HAP-1 (cell line): ENCODE measurements at regions not wholly inside any gene's neighbourhood (a gene's known extent, or its start where the extent isn't known, plus 50 kb on each side); places are given as distances from the start of the nearest gene placed in this dataset.

ENCODE experiments used
- DNase-seq, 2 experiments: peaks; one replicate each; pipeline ENCODE4 v3.0.0-alpha.2; 2016 to 2020; ENCODE audit warnings: low spot score in 2 of 2
- H3K27me3 ChIP-seq: fragments of 250-450 bp; sonication (Bioruptor Pico); 2 replicates; pipeline ENCODE4 v1.5.1; 2020; ENCODE audit warnings: low read depth, mild to moderate bottlenecking, moderate library complexity
- H3K36me3 ChIP-seq: fragments of 250-450 bp; sonication (Bioruptor Pico); replicated peaks from 2 replicates; pipeline ENCODE4 v1.5.1; 2020; ENCODE audit warnings: mild to moderate bottlenecking
- H3K4me1 ChIP-seq: fragments of 250-450 bp; sonication (Bioruptor Pico); 2 replicates; pipeline ENCODE4 v1.5.1; 2020; ENCODE audit warnings: mild to moderate bottlenecking
- H3K4me3 ChIP-seq: fragments of 250-450 bp; sonication (Bioruptor Pico); 2 replicates; pipeline ENCODE4 v1.5.1; 2020; ENCODE audit warnings: mild to moderate bottlenecking, moderate library complexity
- H3K9me3 ChIP-seq: fragments of 250-450 bp; sonication (Bioruptor Pico); 2 replicates; pipeline ENCODE4 v1.5.1; 2020; ENCODE audit warnings: mild to moderate bottlenecking, moderate library complexity
- in situ Hi-C: fragments of 300-500 bp; cut with MboI; formaldehyde crosslinking; loops from 3 replicates; pipeline ENCODE4 v1.14.3; 2020; ENCODE audit warnings: low sequenced_read_pairs, inconsistent platforms, mixed read lengths

- H3K36me3 ChIP-seq: no peaks in the 10 kb centered on the region
- H3K4me1 ChIP-seq: no peaks in the 10 kb centered on the region
- no peaks in the 10 kb centered on the region for H3K27me3 ChIP-seq
- H3K4me3 ChIP-seq: no peak overlapping the region
- in situ Hi-C loops: no loop called here
- DNase-seq: no peak
- H3K9me3 ChIP-seq: no peaks in the 10 kb centered on the region
Observed at GRCh38 chr16:7167626-7168025, 165.0 kb upstream of the RBFOX1 start.

- Histone ChIP-seq H3K4me3 (no peak overlapping the region), H3K36me3 (no peaks in the 10 kb centered on the region), H3K9me3 (no peaks in the 10 kb centered on the region), H3K4me1 (no peaks in the 10 kb centered on the region), H3K27me3 (no peaks in the 10 kb centered on the region)
- no peak for DNase-seq
- in situ Hi-C loops: no loop called here
Observed at GRCh38 chr16:7161891-7162290, 170.8 kb upstream of the RBFOX1 start.

GRCh38 chr16:7160093-7160492 lies 172.6 kb upstream of the RBFOX1 start:
- in situ Hi-C loops: no loop called here

GRCh38 chr16:7158481-7158880 lies 174.2 kb upstream of the RBFOX1 start:
- no peak for DNase-seq
- no peaks in the 10 kb centered on the region for H3K36me3 ChIP-seq
- no peaks in the 10 kb centered on the region for H3K9me3 ChIP-seq
- H3K27me3 ChIP-seq: no peaks in the 10 kb centered on the region
- in situ Hi-C loops: no loop called here
- no peak overlapping the region for H3K4me3 ChIP-seq
- no peaks in the 10 kb centered on the region for H3K4me1 ChIP-seq

More at GRCh38 chr16:7160093-7160492, 172.6 kb upstream of the RBFOX1 start:
- H3K27me3 ChIP-seq: no peaks in the 10 kb centered on the region
- H3K9me3 ChIP-seq: no peaks in the 10 kb centered on the region
- no peaks in the 10 kb centered on the region for H3K4me1 ChIP-seq
- DNase-seq: no peak
- no peaks in the 10 kb centered on the region for H3K36me3 ChIP-seq
- no peak overlapping the region for H3K4me3 ChIP-seq

- in situ Hi-C loops: no loop called here
- no peaks in the 10 kb centered on the region for H3K4me1 ChIP-seq
Observed at GRCh38 chr16:7150230-7150629, 182.4 kb upstream of the RBFOX1 start.

GRCh38 chr16:7148606-7149005 lies 184.0 kb upstream of the RBFOX1 start:
- H3K27me3 ChIP-seq: no peaks in the 10 kb centered on the region
- DNase-seq: no peak
- in situ Hi-C loops: no loop called here
- no peaks in the 10 kb centered on the region; the same call in 1 of the 2 replicates for H3K9me3 ChIP-seq
- H3K4me3 ChIP-seq: no peak overlapping the region
- no peaks in the 10 kb centered on the region for H3K4me1 ChIP-seq
- no peaks in the 10 kb centered on the region for H3K36me3 ChIP-seq

More at GRCh38 chr16:7150230-7150629, 182.4 kb upstream of the RBFOX1 start:
- H3K36me3 ChIP-seq: no peaks in the 10 kb centered on the region
- DNase-seq: no peak
- no peak overlapping the region for H3K4me3 ChIP-seq
- H3K9me3 ChIP-seq: no peaks in the 10 kb centered on the region; the same call in 1 of the 2 replicates
- H3K27me3 ChIP-seq: no peaks in the 10 kb centered on the region

- no peaks in the 10 kb centered on the region for H3K9me3 ChIP-seq
- H3K27me3 ChIP-seq: no peaks in the 10 kb centered on the region
- H3K4me1 ChIP-seq: no peaks in the 10 kb centered on the region
- H3K36me3 ChIP-seq: no peaks in the 10 kb centered on the region
- in situ Hi-C loops: no loop called here
- no peak overlapping the region for H3K4me3 ChIP-seq
- DNase-seq: no peak
Observed at GRCh38 chr16:7140899-7141298, 191.7 kb upstream of the RBFOX1 start.

- in situ Hi-C loops: no loop called here
- Histone ChIP-seq H3K27me3 (no peaks in the 10 kb centered on the region), H3K4me1 (no peaks in the 10 kb centered on the region), H3K9me3 (no peaks in the 10 kb centered on the region), H3K36me3 (no peaks in the 10 kb centered on the region), H3K4me3 (no peak overlapping the region)
- no peak for DNase-seq
Observed at GRCh38 chr16:7137560-7138330, 194.9 kb upstream of the RBFOX1 start.

GRCh38 chr16:7132465-7132864 lies 200.2 kb upstream of the RBFOX1 start:
- no peaks in the 10 kb centered on the region for H3K9me3 ChIP-seq
- no peaks in the 10 kb centered on the region for H3K4me1 ChIP-seq
- in situ Hi-C loops: no loop called here
- H3K36me3 ChIP-seq: no peaks in the 10 kb centered on the region
- no peak overlapping the region for H3K4me3 ChIP-seq
- H3K27me3 ChIP-seq: no peaks in the 10 kb centered on the region
- DNase-seq: no peak

- Histone ChIP-seq H3K36me3 (no peaks in the 10 kb centered on the region), H3K9me3 (no peaks in the 10 kb centered on the region), H3K27me3 (no peaks in the 10 kb centered on the region), H3K4me3 (no peak overlapping the region), H3K4me1 (no peaks in the 10 kb centered on the region)
- in situ Hi-C loops: no loop called here
- DNase-seq: no peak
Observed at GRCh38 chr16:7124701-7125100, 207.9 kb upstream of the RBFOX1 start.

- in situ Hi-C loops: no loop called here
Observed at GRCh38 chr16:7124242-7124641, 208.4 kb upstream of the RBFOX1 start.

GRCh38 chr16:7116734-7117133 lies 215.9 kb upstream of the RBFOX1 start:
- H3K4me3 ChIP-seq: no peak overlapping the region
- in situ Hi-C loops: no loop called here
- no peaks in the 10 kb centered on the region for H3K27me3 ChIP-seq
- no peaks in the 10 kb centered on the region for H3K4me1 ChIP-seq
- no peaks in the 10 kb centered on the region for H3K36me3 ChIP-seq
- H3K9me3 ChIP-seq: no peaks in the 10 kb centered on the region
- DNase-seq: no peak

More at GRCh38 chr16:7124242-7124641, 208.4 kb upstream of the RBFOX1 start:
- DNase-seq: no peak
- no peaks in the 10 kb centered on the region for H3K36me3 ChIP-seq
- no peaks in the 10 kb centered on the region for H3K9me3 ChIP-seq
- no peak overlapping the region for H3K4me3 ChIP-seq
- H3K4me1 ChIP-seq: no peaks in the 10 kb centered on the region
- H3K27me3 ChIP-seq: no peaks in the 10 kb centered on the region

GRCh38 chr16:7115898-7116297 lies 216.7 kb upstream of the RBFOX1 start:
- no peaks in the 10 kb centered on the region for H3K4me1 ChIP-seq
- no peaks in the 10 kb centered on the region for H3K9me3 ChIP-seq
- H3K4me3 ChIP-seq: no peak overlapping the region
- H3K36me3 ChIP-seq: no peaks in the 10 kb centered on the region
- DNase-seq: no peak
- no peaks in the 10 kb centered on the region for H3K27me3 ChIP-seq
- in situ Hi-C loops: no loop called here

- no peak overlapping the region for H3K4me3 ChIP-seq
Observed at GRCh38 chr16:7113949-7114348, 218.7 kb upstream of the RBFOX1 start.

GRCh38 chr16:7113395-7113794 lies 219.2 kb upstream of the RBFOX1 start:
- Histone ChIP-seq H3K27me3 (no peaks in the 10 kb centered on the region), H3K9me3 (no peaks in the 10 kb centered on the region), H3K4me1 (no peaks in the 10 kb centered on the region), H3K4me3 (no peak overlapping the region), H3K36me3 (no peaks in the 10 kb centered on the region)
- no peak for DNase-seq
- in situ Hi-C loops: no loop called here

More at GRCh38 chr16:7113949-7114348, 218.7 kb upstream of the RBFOX1 start:
- H3K36me3 ChIP-seq: no peaks in the 10 kb centered on the region
- DNase-seq: no peak
- no peaks in the 10 kb centered on the region for H3K27me3 ChIP-seq
- in situ Hi-C loops: no loop called here
- no peaks in the 10 kb centered on the region for H3K4me1 ChIP-seq
- H3K9me3 ChIP-seq: no peaks in the 10 kb centered on the region
